Retina (tissue), 1 donor: ENCODE measurements at regions not wholly inside any gene's neighbourhood (a gene's known extent, or its start where the extent isn't known, plus 50 kb on each side); places are given as distances from the start of the nearest gene placed in this dataset.
"Not testable (repeated sequence)": the region's sequence is repeated elsewhere in the genome, so short reads cannot be mapped to it uniquely, and the experiment has no call there.

Experiments
- DNase-seq: peaks from one replicate; pipeline ENCODE4 v3.0.0-alpha.2; 2016

DNA sequence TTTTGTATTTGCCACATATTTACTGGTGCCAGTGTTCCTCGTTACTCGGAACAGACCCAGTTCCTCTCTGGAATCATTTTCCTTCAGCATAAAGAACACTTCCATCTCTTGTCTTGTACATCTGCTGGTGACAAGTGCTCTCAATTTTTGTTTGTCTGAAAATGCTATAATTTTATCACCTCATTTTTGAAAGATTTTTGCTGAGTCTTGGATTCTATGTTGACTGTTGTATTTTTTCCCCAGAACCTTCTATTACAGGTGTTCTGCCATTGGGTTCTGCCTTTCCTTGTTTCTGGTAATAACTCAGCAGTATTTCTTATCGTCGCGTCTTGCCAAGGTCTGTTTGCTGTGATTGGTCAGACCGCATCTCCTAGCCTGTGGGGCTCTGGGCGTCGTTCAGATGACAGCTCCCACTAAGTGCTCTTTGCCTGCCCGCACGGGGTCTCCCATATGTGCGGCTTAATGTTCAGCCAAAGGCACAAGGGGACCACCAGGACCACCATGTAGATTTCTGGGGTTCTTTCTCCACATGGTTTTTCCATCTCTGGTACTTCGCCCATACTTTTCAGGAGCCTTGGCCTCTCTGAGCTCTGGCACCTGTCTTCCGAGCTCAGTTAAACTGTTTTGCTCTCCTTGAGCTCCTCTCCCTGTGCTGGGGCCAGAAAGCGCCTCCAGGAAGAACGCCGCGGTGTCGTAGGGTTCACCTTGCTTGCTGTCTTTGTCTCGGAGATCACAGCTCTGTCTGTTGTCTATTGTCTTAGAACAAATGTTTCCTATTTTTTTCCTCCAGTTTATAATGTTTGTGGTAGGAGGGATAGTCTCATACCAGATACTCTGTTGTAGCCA is 80.0 kb downstream of the METRNL start:
- no peak for DNase-seq

DNA sequence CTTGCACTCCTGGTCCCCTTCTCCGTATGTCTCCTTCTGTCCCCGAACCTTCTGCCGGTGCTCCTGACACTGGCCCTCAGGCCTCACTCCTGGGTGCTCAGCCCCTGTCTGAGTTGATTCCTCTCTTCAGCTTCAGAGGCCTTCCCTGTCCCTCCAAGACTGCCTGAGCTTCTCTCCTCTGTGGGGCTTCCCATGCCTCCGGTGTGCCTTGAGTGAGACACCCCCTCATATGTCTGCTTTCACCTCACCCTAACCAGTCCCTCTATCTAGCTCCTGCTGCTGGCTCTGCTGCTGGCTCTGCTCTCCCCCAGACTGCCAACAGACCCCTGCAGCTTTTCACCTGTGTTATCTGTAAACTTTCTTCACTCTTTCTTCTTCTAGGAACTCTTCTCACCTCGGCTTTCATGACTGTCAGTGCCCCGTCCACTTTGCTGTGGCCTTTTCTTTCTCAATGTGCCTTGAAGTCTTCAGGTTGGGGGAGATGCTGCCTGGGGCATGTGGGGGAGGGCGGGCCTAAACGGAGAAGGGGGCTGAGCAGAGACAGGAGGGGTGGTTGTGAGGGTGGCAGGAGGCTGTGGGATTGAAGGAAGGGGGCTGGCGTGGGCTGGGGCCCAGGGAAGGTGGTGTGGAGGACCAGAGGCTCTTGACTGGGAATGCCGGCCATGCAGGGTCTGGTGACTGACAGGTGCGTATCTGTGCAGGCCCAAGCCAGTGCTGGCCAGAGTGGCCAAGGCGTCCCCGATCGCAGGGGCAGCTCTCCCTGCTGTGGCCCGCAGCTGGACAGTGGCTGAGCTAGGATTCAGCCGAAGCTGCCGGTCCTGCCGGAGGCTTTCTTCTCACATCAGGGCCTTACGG is 81.3 kb downstream of the METRNL start:
- DNase-seq: no peak

DNA sequence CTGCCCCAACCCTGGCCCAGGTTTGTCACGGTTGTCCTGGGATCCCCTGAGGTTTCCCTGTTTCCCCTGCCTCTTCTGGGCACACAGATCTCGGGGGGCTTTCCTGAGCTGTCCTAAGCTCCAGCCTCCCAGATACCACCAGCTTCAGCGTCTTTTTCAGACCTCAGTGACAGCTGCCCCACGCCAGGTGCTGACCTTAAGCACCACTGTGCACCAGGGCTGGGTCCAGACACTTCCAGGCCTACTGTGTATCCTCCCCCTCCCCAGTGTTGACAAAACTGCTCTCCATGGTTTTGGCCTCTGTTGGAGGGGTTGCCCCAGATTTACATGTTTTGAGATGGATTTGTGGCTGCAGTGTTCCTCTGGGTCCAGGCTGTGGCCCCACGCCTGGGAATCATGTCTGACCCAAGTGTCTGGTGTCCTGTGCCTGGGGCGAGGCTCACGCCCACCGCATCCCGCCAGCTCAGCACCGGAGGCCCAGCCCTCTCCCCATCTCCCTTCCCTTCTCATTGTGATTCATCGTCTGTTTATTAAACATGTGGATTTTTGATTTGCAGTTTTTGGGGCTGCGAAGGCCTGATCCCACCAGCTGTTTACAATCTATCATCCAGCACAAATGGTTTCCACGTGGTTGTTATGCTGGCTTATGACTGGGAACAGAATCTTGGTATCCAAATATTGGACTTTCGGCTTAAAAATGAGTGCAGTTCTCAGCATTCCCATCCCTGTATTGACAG is 82.1 kb downstream of the METRNL start:
- DNase-seq: no peak

DNA sequence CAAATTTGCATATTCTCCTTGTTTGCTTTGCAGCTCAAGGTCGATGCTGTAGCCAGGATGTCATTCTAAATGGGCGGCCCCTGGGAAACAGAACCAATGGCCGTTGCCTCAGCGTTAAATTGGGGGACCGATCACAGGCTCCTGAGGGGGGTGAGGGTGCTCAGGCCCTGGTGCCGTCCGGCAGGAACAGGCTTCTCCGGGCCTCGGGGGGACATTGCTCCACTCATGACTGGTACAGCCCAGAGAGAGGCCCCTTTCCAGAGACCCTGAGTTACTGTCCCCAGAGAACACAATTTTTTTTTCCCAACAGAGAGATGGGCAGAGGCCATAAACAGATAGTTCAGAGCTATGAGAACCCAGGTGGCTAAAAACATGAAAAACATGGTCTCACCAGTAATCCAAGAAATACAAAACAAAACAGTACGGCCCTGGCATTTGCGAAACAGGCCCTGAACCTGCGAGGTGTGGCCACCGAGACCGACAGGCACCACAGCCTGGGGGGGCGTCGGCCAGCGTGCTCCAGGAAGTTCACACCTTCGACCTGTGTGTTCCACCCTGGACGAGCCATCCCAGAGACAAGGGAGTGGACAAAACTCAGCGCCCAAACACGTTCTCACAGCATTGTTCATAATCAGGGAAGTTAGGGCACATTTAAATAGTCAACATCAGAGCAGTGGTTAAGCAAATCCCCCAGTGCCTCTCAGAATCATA is 82.8 kb downstream of the METRNL start:
- DNase-seq: no peak

DNA sequence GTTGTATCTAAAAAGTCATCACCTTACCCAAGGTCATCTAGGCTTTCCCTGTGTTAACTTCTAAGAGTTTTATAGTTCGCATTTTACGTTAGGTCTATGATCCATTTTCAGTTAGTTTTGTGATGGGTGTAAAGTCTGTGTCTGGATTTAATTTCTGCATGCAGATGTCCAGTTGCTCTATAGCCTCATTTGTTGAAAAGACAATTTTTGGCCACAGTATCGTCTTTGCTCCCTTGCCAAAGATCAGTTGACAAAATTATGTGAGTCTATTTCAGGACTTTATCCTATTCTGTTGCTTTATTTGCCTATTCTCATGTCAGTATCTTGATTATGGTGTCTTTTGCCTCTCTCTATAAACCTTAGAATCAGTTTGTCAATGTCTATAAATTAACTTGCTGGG is 85.1 kb downstream of the METRNL start:
- DNase-seq: no peak

DNA sequence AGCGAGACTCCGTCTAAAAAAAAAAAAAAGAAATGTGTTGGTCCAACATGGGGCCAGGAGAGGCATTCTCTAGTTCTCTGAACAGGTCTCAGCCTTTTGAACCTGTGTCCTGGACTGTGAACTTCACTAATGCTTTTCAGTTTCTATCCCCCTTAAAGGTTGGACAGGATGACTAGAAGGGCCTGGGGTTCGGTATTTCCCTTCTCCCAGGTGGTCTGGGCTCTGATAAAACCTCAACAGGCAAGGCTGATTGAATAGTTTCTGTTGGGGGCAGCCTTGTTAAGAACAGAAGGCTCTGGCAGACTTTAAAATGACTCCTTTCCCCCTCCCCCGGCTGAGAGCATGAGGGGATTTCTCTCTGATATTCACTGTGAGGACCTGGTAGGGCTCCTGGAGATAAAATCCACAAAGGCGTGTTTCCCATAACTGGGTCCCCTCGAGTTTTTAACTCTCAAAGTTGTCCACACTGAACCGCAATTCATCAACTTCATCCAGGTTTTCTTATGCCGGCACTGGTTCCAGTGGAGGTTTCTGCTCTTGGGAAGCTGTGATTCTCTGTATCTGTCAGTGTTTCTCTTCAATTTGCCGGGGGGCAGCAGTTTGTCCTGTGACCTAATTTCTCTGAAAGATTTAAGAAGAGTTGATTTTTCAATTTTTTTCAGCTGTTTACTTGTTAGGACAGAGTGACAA is 91.3 kb downstream of the METRNL start:
- peak; percentile 18 for DNase-seq

DNA sequence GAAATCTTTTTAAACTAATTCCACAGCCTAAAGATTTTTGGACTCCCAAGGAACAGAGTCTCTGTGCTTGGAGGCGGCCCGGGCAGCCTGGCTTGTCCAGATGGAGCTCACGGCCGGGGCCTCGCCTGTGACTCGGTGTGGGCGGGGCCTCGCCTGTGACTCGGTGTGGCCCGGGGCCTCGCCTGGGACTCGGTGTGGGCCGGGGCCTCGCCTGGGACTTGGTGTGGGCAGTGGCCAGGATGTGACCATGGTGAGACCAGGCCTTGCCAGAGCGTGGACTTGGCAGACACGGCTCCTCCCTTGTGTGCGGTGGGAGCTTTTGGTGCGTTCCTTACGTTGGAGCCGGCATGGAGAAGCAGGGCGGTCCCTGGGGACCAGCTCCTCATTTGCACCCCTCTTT is 92.3 kb downstream of the METRNL start:
- no peak for DNase-seq

DNA sequence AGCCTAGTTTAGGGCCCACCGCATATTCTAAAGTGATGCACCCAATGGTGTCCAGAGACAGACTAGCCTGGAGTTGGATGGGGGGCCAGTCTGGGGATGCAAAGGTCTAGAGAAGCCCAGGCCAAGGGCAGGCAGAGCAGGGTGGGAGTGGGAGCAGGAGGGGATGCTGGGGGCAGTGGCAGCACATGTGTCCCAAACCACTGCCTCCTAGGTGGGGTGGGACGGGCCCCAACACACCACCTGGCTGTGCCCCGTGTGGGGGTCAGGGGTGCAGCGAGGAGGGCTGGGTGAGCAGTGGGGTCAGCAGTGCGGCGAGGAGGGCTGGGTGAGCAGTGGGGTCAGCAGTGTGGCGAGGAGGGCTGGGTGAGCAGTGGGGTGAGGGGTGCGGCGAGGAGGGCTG is 92.7 kb downstream of the METRNL start:
- DNase-seq: not testable (repeated sequence)

DNA sequence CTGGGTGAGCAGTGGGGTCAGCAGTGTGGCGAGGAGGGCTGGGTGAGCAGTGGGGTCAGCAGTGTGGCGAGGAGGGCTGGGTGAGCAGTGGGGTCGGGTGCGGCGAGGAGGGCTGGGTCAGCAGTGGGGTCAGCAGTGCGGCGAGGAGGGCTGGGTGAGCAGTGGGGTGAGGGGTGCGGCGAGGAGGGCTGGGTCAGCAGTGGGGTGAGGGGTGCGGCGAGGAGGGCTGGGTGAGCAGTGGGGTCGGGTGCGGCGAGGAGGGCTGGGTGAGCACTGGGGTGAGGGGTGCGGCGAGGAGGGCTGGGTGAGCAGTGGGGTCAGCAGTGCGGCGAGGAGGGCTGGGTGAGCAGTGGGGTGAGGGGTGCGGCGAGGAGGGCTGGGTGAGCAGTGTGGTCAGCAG is 93.2 kb downstream of the METRNL start:
- not testable (repeated sequence) for DNase-seq

DNA sequence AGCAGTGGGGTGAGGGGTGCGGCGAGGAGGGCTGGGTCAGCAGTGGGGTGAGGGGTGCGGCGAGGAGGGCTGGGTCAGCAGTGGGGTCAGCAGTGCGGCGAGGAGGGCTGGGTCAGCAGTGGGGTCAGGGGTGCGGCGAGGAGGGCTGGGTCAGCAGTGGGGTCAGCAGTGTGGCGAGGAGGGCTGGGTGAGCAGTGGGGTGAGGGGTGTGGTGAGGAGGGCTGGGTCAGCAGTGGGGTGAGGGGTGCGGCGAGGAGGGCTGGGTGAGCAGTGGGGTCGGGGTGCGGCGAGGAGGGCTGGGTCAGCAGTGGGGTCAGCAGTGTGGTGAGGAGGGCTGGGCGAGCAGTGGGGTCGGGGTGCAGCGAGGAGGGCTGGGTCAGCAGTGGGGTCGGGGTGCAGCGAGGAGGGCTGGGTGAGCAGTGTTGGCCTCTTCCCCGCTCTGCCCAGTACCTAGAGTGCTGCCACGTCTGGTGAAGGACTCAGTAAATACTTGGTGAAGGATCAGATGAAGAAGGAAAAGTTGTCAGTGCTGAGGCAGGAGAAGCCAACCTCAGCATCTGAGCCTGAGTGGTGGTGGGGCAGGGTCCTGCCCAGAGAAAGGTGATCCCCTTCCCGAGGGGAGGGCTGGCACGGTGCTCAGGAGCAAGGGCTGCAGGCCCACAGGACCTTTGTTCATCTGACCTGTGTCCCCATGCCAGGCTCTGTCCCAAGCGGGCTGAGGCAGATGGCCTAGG is 93.9 kb downstream of the METRNL start:
- not testable (repeated sequence) for DNase-seq

DNA sequence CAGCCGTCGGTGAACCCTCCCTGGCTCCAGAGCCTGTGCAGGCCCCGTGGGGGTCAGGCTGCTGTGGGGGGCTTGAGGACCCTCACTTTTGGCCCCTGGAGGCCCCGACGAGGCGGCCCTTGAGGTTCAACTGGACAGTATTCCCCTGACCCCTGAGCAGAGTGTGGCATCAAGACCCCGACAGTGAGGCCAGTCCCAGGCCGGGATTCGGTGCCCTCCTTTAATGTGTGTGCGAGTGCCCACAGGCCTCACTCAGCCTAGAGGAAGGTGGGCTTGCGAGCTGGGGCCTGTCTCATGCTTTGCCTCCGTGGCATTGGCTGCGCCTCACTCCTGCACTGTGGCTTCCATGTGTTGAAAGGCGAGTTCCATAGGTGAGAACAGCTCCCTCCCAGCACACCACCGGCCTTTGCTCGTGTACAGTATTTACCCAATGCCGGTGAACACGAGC is 94.5 kb downstream of the METRNL start:
- no peak for DNase-seq

DNA sequence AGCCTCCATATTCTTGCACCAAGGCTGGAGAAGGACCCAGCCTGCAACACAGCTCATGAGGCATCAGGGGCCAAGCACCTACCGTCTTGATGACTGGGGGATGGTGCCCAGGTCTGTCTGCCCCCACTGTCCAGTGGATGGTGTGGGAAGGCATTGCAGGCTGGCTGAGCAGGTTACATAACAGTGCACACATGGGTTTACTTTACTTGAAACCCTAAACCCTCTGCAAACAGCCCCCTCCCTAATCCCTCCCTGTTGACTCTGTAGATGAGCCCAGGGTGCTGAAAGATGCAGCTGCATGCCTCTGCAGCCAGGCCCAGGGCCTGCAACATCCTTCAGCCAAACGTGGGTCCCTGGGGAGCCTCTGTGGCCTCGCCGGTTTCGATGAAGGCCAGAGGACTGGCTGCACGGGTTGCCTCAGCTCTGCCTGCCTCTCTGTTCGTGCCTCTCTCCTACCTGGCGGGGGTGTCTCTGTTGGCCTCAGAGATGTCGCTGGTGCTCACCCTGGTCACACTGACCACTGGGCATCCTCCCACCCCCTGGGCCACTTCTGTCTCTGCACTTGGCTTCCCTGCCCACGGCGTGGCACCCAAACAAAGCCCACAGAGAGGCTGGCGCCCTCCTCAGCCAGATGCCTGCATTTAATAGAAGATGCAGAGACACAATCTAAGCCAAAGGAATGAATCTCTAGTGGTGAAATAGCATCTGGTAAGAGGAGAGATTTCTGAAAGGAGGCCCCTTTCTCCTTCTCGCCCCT is 95.1 kb downstream of the METRNL start:
- no peak for DNase-seq

DNA sequence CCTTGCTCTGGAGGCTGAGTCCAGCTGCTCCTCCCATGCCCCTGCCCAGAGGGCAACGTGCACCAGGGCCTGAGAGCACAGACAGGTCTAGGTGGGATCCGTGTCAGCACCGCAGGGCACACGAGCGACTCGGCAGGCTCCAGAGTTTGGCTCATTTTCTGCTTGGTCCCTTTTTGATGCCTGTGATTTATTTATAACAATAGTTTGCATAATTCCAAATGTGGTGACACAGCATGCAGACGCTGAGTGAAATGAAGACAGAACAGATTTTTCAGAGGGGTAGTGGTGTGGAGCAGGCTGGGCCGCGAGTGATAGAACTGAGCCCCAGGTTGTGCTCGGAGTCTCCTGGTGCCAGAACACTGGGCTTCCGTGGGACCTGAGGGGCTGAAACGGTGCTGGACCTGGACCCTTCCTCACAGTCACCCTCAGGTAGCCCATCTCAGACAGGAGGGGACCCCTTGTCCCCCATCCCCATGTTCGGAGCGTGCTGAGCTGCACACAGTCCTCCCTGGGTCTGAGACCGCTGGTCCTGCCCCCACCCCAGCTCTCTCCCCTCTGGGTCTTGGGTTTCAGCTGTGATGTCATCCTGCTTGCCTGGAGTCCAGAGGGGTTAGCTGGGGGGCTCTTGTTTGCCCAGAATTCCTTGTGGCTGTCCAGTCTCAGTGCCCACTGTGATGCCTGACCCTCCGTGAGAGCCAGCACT is 95.9 kb downstream of the METRNL start:
- DNase-seq: no peak

DNA sequence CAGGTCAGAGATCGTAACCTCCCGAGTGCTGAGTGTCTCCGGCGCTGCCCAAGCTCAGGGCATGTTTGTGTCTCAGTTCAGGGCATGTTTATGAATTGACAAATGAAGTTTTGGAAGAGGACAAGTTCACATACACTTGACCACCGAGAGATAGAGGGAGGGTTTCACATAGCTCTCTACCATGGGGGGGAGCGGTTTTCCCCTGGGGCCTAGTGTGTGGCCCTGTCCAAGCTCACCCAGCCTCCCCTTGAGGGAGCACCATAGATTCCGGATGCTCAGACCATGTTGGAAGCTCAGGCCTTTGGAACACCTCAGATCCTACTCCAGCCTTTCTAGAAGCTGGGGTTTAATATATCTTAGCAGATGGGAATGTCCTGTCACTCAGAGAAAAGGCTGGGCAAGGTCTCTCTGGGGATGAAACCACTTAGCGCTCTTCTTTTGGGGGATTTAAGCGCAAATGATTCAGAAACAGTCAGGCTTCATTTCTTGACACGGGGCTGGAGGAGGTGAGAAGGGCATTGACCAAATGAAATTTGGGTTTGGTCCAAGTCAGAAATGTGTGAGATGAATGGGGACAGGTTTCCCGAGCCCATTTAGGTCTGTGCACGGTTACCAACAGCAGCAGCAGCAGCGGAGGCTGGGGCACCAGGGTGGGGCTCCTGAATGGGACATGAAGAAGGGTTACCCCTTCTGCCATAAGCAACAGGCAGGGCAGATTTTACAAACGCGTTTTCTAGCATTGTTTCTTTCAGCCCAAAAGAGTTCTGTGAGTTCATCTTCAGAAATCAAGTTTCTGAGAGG is 96.6 kb downstream of the METRNL start:
- DNase-seq: no peak

DNA sequence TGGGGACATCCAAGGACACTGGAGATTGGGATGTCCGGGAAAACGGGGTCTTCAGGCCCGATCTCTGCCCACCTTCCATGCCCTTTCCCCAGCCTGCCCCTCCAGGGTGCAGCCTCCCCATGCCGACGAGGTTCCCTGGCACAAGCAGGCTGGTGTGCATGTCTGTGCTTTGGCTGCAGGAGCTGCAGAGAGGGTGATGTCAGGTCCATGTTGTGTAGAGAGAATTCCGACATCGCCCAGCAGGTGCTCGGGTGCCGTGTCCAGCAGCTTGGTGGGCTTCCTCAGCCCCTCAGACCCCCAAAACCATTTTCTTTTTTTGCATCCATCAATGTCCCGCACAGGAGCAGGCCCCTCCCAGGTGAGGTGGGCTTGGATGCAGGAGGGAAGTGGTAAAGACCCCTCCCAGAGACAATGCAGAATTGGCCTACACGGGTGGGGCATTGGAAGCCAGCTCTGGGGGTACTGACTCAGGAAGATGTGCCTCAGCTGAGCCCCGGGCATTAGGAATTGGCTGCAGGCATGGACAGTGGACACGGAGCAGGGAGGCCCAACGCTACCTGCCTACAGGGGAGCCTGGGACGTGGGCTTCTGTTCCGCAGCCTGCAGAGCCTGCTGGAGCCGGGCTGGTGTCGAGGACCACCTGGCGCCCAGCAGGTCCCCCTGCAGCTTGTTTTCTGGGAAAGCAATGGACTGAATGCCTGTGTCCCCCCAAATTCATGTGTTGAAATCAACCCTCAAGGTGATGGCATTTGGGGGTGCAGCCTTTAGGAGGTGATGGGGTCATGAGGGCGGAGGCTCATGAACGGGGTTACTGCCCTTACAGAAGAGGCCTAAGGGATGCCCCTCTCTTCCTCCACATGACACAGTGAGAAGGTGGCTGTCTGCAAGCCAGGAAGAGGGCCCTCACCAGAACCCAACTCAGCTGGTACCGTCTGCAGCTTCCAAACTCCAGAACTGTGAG is 97.5 kb downstream of the METRNL start:
- peak; percentile 0 for DNase-seq

DNA sequence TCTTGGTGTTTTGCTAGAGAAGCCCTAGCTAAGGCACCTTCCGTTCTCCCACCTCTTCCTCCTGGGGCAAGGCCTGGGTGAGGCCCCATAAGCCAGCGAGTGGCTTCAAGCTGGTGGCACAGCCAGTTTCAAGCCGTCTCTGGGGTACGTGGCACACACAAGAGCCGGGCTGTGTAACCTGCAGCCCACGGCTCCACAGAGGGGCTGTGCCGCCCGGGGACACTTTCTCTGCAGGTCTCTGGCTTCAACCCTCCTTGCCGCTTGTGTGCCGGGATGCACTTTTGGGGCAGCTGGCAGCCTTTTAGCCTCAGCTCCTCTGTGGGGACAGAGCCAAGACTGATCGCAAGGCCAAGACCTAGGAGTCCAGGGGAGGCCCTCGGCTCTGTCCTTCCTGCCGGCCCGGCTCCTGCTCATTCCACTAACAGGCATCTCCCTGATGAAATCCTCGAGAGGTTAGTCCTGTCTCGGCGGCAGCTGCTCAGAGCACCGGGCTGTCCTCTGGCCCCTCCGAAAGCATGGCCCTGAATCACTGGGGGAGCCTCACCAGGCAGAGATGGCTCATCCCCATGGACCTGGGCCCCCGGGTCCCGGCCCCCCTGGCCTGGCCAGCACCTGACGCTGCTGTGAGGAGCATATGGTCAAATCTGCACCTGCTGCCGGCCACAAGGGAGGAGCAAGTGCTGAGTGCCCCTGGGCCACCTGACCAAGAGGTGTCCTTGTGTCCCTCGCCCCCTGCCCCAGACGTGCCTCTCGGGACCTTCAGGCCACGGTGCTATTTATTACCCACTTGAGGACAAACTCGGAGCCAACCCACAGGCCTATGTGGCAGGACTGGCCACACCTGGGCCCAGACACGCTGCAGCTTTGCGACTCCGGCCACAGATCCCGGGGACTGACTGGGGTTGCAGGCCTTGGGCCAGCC is 98.5 kb downstream of the METRNL start:
- DNase-seq: peak; percentile 9
